Retinal pigment epithelial cell (primary cell): ENCODE measurements at regions not wholly inside any gene's neighbourhood (a gene's known extent, or its start where the extent isn't known, plus 50 kb on each side); places are given as distances from the start of the nearest gene placed in this dataset.

ENCODE experiments used
- DNase-seq: peaks from one replicate; pipeline ENCODE4 v3.0.0-alpha.2; 2010; ENCODE audit warnings: low read depth
- H3K4me3 ChIP-seq: 2 replicates; pipeline ENCODE4 v1.5.1; 2011; ENCODE audit warnings: mild to moderate bottlenecking, low read length, control low read depth, moderate library complexity
- TF ChIP-seq, protein P1 (sequence below): conservative IDR thresholded peaks from 2 replicates; pipeline ENCODE4 v1.5.1; 2011; ENCODE audit warnings: low read depth, low read length, control low read depth, inconsistent platforms

GRCh38 chr6:102407886-102408741 lies 1014.6 kb downstream of the GRIK2 start:
- TF ChIP-seq, protein P1, sequence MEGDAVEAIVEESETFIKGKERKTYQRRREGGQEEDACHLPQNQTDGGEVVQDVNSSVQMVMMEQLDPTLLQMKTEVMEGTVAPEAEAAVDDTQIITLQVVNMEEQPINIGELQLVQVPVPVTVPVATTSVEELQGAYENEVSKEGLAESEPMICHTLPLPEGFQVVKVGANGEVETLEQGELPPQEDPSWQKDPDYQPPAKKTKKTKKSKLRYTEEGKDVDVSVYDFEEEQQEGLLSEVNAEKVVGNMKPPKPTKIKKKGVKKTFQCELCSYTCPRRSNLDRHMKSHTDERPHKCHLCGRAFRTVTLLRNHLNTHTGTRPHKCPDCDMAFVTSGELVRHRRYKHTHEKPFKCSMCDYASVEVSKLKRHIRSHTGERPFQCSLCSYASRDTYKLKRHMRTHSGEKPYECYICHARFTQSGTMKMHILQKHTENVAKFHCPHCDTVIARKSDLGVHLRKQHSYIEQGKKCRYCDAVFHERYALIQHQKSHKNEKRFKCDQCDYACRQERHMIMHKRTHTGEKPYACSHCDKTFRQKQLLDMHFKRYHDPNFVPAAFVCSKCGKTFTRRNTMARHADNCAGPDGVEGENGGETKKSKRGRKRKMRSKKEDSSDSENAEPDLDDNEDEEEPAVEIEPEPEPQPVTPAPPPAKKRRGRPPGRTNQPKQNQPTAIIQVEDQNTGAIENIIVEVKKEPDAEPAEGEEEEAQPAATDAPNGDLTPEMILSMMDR: no peak
- H3K4me3 ChIP-seq: no peak overlapping the region
- no peak for DNase-seq

GRCh38 chr6:102405860-102406259 lies 1012.4 kb downstream of the GRIK2 start:
- H3K4me3 ChIP-seq: no peak overlapping the region
- no peak for DNase-seq
- TF ChIP-seq, protein P1: no peak

- no peak for DNase-seq
- TF ChIP-seq, protein P1: no peak
- no peak overlapping the region for H3K4me3 ChIP-seq
Observed at GRCh38 chr6:102402635-102403329, 1009.3 kb downstream of the GRIK2 start.

DNA sequence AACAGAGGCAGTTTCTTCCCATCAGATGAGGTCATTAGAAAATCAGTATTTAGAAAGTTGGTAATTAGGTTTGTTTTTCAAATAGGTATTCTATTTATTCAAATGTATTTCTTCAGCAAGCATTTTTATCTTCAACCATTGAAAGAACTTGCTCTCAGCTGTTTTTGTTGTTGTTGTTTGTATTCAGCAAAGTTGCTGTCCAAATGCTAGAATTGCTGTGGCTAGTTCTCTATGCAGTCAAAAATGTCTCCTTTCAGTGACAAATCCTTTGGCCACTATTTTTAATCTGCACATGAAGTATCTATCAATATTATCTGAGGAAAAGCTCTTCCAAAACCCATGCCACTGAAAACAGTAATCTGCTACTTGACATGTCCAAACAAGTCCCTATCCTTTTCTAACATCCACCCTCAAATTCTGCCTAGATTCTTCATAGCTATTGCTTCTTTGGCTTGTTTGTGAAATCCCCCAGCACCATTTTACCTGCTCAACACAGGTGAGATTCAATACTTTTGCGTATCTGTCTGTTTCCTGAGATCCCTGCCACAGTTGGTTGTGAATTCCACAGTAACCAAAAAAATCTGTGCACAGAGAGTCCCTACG lies 1005.4 kb downstream of the GRIK2 start:
- no peak for DNase-seq
- TF ChIP-seq, protein P1: no peak

GRCh38 chr6:102390541-102390940 lies 997.0 kb downstream of the GRIK2 start:
- H3K4me3 ChIP-seq: no peak overlapping the region
- no peak for DNase-seq
- TF ChIP-seq, protein P1: no peak

More for the DNA sequence above, 1005.4 kb downstream of the GRIK2 start:
- H3K4me3 ChIP-seq: no peak overlapping the region

- DNase-seq: no peak
- H3K4me3 ChIP-seq: no peak overlapping the region
- TF ChIP-seq, protein P1: no peak
Observed at GRCh38 chr6:102389994-102390393, 996.5 kb downstream of the GRIK2 start.
